Esophagus (tissue), 2 donors: ENCODE measurements at regions not wholly inside any gene's neighbourhood (a gene's known extent, or its start where the extent isn't known, plus 50 kb on each side); places are given as distances from the start of the nearest gene placed in this dataset.
"Not testable (repeated sequence)": the region's sequence is repeated elsewhere in the genome, so short reads cannot be mapped to it uniquely, and the experiment has no call there.

Experiments
- H3K27ac ChIP-seq, 2 donors: one replicate each; pipeline ENCODE4 v1.5.1; 2013; ENCODE audit warnings: low read depth in 2 of 2, mild to moderate bottlenecking in 2 of 2, inconsistent platforms in 1 of 2, low read length in 1 of 2, moderate library complexity in 1 of 2
- H3K27me3 ChIP-seq, 2 donors: one replicate each; pipeline ENCODE4 v1.6.1; 2013; ENCODE audit warnings: low read length in 2 of 2, control low read depth in 1 of 2, mild to moderate bottlenecking in 1 of 2; ENCODE audit not compliant: insufficient read depth in 2 of 2, control insufficient read depth in 1 of 2
- H3K36me3 ChIP-seq, 2 donors: one replicate each; pipeline ENCODE4 v1.6.1; 2013; ENCODE audit warnings: low read length in 1 of 2; ENCODE audit not compliant: control insufficient read depth in 2 of 2, insufficient read depth in 2 of 2
- H3K4me1 ChIP-seq, 2 donors: one replicate each; pipeline ENCODE4 v1.6.1; 2013; ENCODE audit warnings: low read length in 1 of 2; ENCODE audit not compliant: control insufficient read depth in 2 of 2, insufficient read depth in 2 of 2
- H3K4me3 ChIP-seq, 2 donors: one replicate each; pipeline ENCODE4 v1.5.1; 2013; ENCODE audit warnings: low read length in 2 of 2, mild to moderate bottlenecking in 2 of 2, low read depth in 1 of 2, moderate library complexity in 1 of 2
- H3K9me3 ChIP-seq, 2 donors: one replicate each; pipeline ENCODE4 v1.6.1; 2013; ENCODE audit warnings: mild to moderate bottlenecking in 2 of 2, low read depth in 1 of 2, low read length in 1 of 2, moderate library complexity in 1 of 2; ENCODE audit not compliant: control insufficient read depth in 2 of 2, insufficient read depth in 1 of 2
- WGBS, 2 donors: extraction: QIAGEN DNeasy Blood & Tissue Kit; methylation state at CpG; one replicate each; pipeline ENCODE4 v1.1.7; 2013; 5-methylcytosine and 5-hydroxymethylcytosine counted together
- donor health status: healthy with polysubstance abuse.
- donor health status: Bipolar disorder and iron deficiency.

DNA sequence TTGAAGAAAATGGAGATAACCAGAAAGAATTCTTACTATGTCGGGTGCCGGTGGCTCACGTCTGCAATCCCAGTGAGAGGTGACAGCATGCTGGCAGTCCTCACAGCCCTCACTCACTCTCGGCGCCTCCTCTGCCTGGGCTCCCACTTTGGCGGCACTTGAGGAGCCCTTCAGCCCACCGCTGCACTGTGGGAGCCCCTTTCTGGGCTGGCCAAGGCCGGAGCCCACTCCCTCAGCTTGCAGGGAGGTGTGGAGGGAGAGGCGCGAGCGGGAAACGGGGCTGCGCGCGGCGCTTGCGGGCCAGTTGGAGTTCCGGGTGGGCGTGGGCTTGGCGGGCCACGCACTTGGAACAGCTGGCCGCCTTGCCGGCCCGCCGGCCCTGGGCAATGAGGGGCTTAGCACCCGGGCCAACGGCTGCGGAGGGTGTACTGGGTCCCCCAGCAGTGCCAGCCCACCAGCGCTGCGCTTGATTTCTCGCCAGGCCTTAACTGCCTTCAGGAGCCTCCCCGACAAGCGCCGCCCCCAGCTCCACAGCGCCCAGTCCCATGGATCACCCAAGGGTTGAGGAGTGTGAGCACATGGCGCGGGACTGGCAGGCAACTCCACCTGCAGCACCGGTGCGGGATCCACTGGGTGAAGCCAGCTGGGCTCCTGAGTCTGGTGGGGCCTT lies 1672.5 kb upstream of the B3GALT2 start:
- H3K4me3 ChIP-seq, H3K4me1 ChIP-seq, H3K36me3 ChIP-seq, H3K9me3 ChIP-seq, H3K27ac ChIP-seq, H3K27me3 ChIP-seq: not testable (repeated sequence)
- WGBS, 2 donors = 96 to 97% methylated on average over 32 to 39 of the region's 39 CpGs

DNA sequence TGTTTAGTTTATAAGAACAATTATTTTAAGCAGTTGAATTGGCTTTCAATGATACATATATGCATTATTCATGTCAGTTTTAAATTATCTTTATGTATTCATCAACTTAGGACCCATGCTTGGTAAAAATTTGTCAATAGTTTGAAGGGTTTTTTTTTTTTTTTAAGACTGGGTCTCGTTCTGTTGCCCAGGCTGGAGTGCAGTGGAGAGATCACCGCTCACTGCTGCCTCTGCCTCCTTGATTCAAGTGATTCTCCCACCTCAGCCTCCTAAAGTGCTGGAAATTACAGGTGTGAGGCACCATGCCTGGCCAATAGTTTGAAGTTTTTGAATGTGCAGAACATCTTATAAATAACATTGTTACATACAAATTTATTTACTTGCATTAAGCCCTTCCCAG lies 1671.0 kb upstream of the B3GALT2 start:
- no peaks in the 10 kb centered on the region for H3K9me3 ChIP-seq
- H3K27me3 ChIP-seq = no peaks in the 10 kb centered on the region
- H3K36me3 ChIP-seq = no peaks in the 10 kb centered on the region
- WGBS, 2 donors = 78% methylated on average over 2 of the region's 2 CpGs
- no peak overlapping the region for H3K27ac ChIP-seq
- H3K4me1 ChIP-seq = no peaks in the 10 kb centered on the region
- no peak overlapping the region for H3K4me3 ChIP-seq

DNA sequence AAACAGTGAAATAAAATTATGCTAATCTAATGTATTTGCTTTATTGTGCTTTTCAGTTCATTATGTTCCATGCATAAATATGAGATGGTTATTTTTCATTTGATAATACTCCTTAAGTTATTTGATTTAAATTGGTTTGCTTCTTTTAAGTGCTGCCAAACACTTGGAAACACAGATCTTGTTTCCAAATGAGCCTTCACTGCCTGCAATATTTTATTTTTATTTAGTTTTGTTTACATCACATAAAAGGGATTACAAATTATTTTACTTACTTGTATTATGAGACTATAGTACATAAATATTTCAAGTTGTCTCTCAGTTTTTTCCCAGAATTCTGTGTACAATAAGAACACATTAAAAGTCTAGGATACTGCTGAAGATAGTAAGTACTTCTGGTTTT lies 1662.4 kb upstream of the B3GALT2 start:
- no peaks in the 10 kb centered on the region for H3K27me3 ChIP-seq
- no peaks in the 10 kb centered on the region for H3K36me3 ChIP-seq
- H3K4me3 ChIP-seq = no peak overlapping the region
- no peaks in the 10 kb centered on the region for H3K9me3 ChIP-seq
- no peak overlapping the region for H3K27ac ChIP-seq
- H3K4me1 ChIP-seq = no peaks in the 10 kb centered on the region

DNA sequence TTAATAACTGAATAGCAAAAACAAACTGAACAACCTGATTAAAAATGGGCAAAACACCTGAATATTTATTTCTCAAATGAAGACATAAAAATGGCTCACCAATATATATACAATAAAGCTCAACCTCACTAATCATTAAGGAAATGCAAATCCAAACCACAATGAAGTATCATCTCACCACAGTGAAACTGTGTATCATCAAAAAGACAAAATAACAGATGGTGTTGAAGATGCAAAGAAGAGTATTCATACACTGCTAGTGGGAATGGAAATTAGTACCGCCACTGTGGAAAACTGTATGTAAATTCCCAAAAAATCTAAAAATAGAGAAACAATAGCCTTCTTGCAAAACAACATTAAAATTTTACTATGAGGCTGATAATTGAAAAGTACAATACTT lies 1660.1 kb upstream of the B3GALT2 start:
- no peaks in the 10 kb centered on the region for H3K9me3 ChIP-seq
- H3K27ac ChIP-seq = no peak overlapping the region
- H3K4me1 ChIP-seq = no peaks in the 10 kb centered on the region
- no peaks in the 10 kb centered on the region for H3K27me3 ChIP-seq
- no peak overlapping the region for H3K4me3 ChIP-seq
- no peaks in the 10 kb centered on the region for H3K36me3 ChIP-seq
- 78 to 98% methylated on average over 1 of the region's 1 CpG for WGBS, 2 donors

DNA sequence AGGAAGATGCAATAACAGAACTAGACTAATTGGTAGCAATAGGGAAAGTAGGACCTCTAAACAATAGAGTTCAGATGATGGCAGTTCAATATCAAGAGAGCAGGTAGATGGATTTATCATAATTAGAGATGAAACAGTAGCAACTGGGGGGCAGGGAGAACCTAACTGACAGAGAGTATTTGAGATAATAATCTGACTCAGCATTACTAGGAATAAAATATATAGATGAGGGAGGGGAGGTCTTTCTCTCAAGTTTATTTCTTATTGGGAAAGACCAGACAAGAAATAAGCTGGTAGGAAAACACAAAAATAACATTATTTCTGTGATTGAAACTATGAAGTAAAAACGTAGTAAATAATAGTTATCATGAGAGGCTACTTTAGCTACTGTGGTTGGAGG lies 1656.7 kb upstream of the B3GALT2 start:
- Histone ChIP-seq H3K4me3 (no peak overlapping the region), H3K27ac (no peak overlapping the region), H3K4me1 (no peaks in the 10 kb centered on the region), H3K9me3 (no peaks in the 10 kb centered on the region), H3K36me3 (no peaks in the 10 kb centered on the region), H3K27me3 (no peaks in the 10 kb centered on the region)
- 55 to 63% methylated on average over 1 of the region's 1 CpG for WGBS, 2 donors

DNA sequence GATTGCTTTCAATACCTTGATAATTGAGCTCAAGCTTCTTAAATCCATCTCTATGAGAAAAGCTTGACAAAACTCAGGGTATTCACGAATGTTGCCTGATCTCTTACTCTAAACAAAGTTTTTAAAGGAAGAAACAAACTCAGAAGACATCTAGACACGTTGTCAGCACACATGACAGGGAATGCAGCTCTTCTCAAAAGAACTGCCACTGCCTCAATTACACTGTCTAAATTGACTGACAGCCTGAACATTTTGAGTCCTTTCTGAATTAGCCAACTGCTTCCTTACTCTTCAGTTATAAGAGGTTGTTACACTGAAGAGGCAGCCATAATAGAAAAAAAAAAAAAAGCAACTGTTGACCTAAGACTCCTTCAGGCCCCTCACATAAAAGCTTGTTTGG lies 1646.7 kb upstream of the B3GALT2 start:
- Histone ChIP-seq H3K27ac (no peak overlapping the region), H3K4me3 (no peak overlapping the region), H3K9me3 (no peaks in the 10 kb centered on the region), H3K27me3 (no peaks in the 10 kb centered on the region), H3K4me1 (no peaks in the 10 kb centered on the region), H3K36me3 (no peaks in the 10 kb centered on the region)
- WGBS, 2 donors = 35 to 42% methylated on average over 2 of the region's 2 CpGs

DNA sequence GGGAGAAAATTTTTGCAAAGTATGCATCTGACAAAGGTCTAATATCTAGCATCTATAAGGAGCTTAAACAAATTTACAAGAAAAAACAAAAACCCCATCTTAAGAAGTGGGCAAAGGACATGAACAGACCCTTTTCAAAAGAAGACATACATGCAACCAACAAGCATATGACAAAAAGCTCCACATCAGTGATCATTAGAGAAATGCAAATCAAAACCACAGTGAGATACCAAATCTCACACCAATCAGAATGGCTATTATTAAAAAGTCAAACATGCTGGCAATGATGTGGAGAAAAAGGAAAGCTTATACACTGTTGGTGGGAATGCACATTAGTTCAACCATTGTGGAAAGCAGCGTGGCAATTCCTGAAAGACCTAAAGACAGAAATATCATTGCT lies 1645.2 kb upstream of the B3GALT2 start:
- 83 to 86% methylated on average over 1 of the region's 1 CpG for whole genome bisulfite sequencing, 2 donors
- H3K4me3 ChIP-seq, H3K9me3 ChIP-seq, H3K27ac ChIP-seq, H3K27me3 ChIP-seq, H3K36me3 ChIP-seq, H3K4me1 ChIP-seq: not testable (repeated sequence)

DNA sequence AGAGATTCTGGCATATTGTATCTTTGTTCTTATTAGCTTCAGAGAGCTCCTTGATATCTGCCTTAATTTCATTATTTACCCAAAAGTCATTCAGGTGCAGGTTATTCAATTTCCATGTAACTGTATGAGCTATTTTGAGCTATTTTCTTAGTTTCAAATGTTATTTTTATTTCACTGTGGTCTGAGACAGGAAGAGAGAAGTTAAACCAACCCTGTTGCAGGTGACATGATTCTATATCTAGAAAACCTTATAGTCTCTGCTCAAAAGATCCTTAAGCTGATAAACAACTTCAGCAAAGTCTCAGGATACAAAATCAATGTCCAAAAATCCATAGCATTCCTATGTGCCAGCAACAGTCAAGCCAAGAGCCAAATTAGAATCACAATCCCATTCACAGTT lies 1644.0 kb upstream of the B3GALT2 start:
- Histone ChIP-seq H3K4me3 (no peak overlapping the region), H3K4me1 (no peaks in the 10 kb centered on the region), H3K27me3 (no peaks in the 10 kb centered on the region), H3K9me3 (no peaks in the 10 kb centered on the region), H3K36me3 (no peaks in the 10 kb centered on the region), H3K27ac (no peak overlapping the region)

DNA sequence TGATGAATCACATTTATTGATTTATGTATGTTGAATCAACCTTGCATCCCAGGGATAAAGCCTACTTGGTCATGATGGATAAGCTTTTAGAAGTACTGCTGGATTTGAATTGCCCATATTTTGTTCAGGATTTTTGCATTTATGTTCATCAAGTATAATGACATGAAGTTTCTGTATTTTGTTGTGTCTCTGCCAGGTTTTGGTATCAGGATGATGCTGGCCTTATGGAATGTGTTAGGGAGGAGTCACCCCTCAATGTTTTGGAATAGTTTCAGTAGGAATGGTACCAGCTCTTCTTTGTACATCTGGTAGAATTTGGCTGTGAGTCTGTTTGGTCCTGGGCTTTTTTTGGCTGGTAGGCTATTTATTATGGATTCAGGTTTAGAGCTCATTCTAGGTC lies 1643.1 kb upstream of the B3GALT2 start:
- Histone ChIP-seq H3K27me3 (no peaks in the 10 kb centered on the region), H3K27ac (no peak overlapping the region), H3K36me3 (no peaks in the 10 kb centered on the region), H3K9me3 (no peaks in the 10 kb centered on the region), H3K4me3 (no peak overlapping the region), H3K4me1 (no peaks in the 10 kb centered on the region)

DNA sequence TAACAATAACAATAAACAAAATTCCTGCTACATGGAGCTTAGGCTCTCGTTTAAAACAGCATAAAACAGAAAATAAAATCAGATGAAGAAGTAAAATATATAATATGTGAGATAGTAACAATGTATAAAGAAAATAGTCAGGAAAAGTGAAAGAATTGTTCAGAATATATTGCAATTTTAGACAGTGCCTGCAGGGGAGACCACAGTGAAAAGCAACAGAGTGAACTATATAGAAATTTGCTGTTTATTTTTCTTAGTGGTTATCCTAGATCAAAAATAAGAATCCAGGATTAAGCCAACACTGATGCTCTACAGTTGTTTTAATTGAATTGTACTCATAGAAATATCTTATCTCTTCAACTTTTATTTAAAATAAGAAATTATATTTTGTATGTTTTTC lies 1639.0 kb upstream of the B3GALT2 start:
- Histone ChIP-seq H3K36me3 (no peaks in the 10 kb centered on the region), H3K27me3 (no peaks in the 10 kb centered on the region), H3K4me1 (no peaks in the 10 kb centered on the region), H3K27ac (no peak overlapping the region), H3K4me3 (no peak overlapping the region), H3K9me3 (no peaks in the 10 kb centered on the region)
- 49 to 54% methylated on average over 1 of the region's 1 CpG for WGBS, 2 donors
